ENCODE measurements at regions not wholly inside any gene's neighbourhood (a gene's known extent, or its start where the extent isn't known, plus 50 kb on each side); places are given as distances from the start of the nearest gene placed in this dataset.

GRCh38 chr9:135422341-135422944 is 57.1 kb upstream of the PPP1R26 start:
- DNase-seq: peak; percentile 3
- H3K27me3 Mint-ChIP-seq: peaks cover 11% of the 10 kb centered on the region
- peaks cover 8% of the 10 kb centered on the region for H3K9me3 Mint-ChIP-seq
- no peak overlapping the region for H3K4me3 Mint-ChIP-seq
- CTCF ChIA-PET: no interaction called here
- H3K4me1 Mint-ChIP-seq: no peaks in the 10 kb centered on the region
- H3K36me3 Mint-ChIP-seq: no peaks in the 10 kb centered on the region
- no peak overlapping the region for H3K27ac Mint-ChIP-seq

GRCh38 chr9:135423725-135424124 is 55.9 kb upstream of the PPP1R26 start:
- no peak for DNase-seq
- Mint-ChIP-seq H3K27me3 (peaks cover 7% of the 10 kb centered on the region), H3K27ac (no peak overlapping the region), H3K9me3 (peaks cover 8% of the 10 kb centered on the region), H3K4me3 (no peak overlapping the region), H3K4me1 (no peaks in the 10 kb centered on the region), H3K36me3 (no peaks in the 10 kb centered on the region)
- CTCF ChIA-PET: no interaction called here

All from activated naive CD4-positive, alpha-beta T cell treated with anti-CD3 and anti-CD28 coated beads, Interleukin-2, amount 10 ng/mL, durations not matched to agents 7 days and 5 days (primary cell).